ENCODE measurements at regions not wholly inside any gene's neighbourhood (a gene's known extent, or its start where the extent isn't known, plus 50 kb on each side); places are given as distances from the start of the nearest gene placed in this dataset.

- no peak for TF ChIP-seq ZSCAN9 (CRISPR knock-in tag; IDR thresholded peaks at IDR 0.05; ENCODE audit: borderline replicate concordance)
These were observed 877.3 kb downstream of the BRD1 start (continued) for GRCh38 chr22:48950151-48950915.

- in situ Hi-C loops (cut with HindIII; ENCODE audit: extremely low pct_ligation_motif_present, low pct_unique_long_range_greater_than_20kb), result loop anchor here (10.0 kb wide), 1 partner anchor 355 kb away; no protein-coding TSS in a partner anchor
- 63% methylated on average over 17 of the region's 18 CpGs for WGBS (ENCODE audit: low lambda C conversion rate)
- ATAC-seq, result no peak
These were observed 878.1 kb downstream of the BRD1 start for GRCh38 chr22:48949375-48950149.

More at GRCh38 chr22:48949375-48950149, 878.1 kb downstream of the BRD1 start:
- TF ChIP-seq BCL3 (CRISPR knock-in tag; IDR thresholded peaks at IDR 0.05) (no peak), E2F1 (CRISPR knock-in tag; IDR thresholded peaks at IDR 0.05) (no peak), ZNF33B (CRISPR knock-in tag; IDR thresholded peaks at IDR 0.05) (no peak), MIER2 (CRISPR knock-in tag; IDR thresholded peaks at IDR 0.05) (no peak), FOXK2 (IDR thresholded peaks at IDR 0.05) (no peak), MED13 (CRISPR knock-in tag; IDR thresholded peaks at IDR 0.05) (no peak), TBP (CRISPR knock-in tag; IDR thresholded peaks at IDR 0.05) (no peak), RXRB (CRISPR knock-in tag; IDR thresholded peaks at IDR 0.05; ENCODE audit: borderline replicate concordance) (no peak)
- Histone ChIP-seq H3K9ac (ENCODE audit: insufficient read depth, low read depth, low read length) (no peak overlapping the region), H3K79me2 (ENCODE audit: insufficient read depth, low read length) (no peaks in the 10 kb centered on the region), H3K4me3 (replicated peaks in 1 of 3; ENCODE audit: insufficient read depth in 1 of 3, low read depth in 2 of 3, low read length in 3 of 3) (no peak overlapping the region), H3K27ac (ENCODE audit: extremely low read length, insufficient read depth, low read length) (no peak overlapping the region), H2AFZ (ENCODE audit: low read length) (no peak overlapping the region), H4K20me1 (ENCODE audit: insufficient read depth, low read length) (no peaks in the 10 kb centered on the region), H3K4me1 (ENCODE audit: insufficient read depth, low read length) (peaks cover 24% of the 10 kb centered on the region), H3K4me2 (ENCODE audit: low read depth, low read length) (no peak overlapping the region), H3K27me3 (ENCODE audit: control insufficient read depth in 1 of 2, insufficient read depth in 2 of 2, low read length in 2 of 2) (peaks cover 0 to 7% of the 10 kb centered on the region in 2 experiments; a peak in 2 of 5 replicates), H3K36me3 (replicated peaks in 1 of 2; ENCODE audit: control insufficient read depth in 1 of 2, insufficient read depth in 2 of 2, low read length in 2 of 2) (no peaks in the 10 kb centered on the region), H3K9me3 (ENCODE audit: low read length) (no peaks in the 10 kb centered on the region)
- ChIA-PET POLR2A (no interaction called here), CTCF (ENCODE audit: low intra/inter-chr PET ratio, low total read pairs) (no interaction called here)
- FAIRE-seq, result no peak
- no peak for DNase-seq (ENCODE audit: low spot score)
- no TSS peak for BruUV-seq (replicated peaks)
- intact Hi-C loops (cut with micrococcal nuclease; ENCODE audit: unreplicated experiment), result no loop called here

Measured in HepG2 (cell line).